Chondrocyte (in vitro differentiated cells): ENCODE measurements at regions not wholly inside any gene's neighbourhood (a gene's known extent, or its start where the extent isn't known, plus 50 kb on each side); places are given as distances from the start of the nearest gene placed in this dataset.

Experiments used
- DNase-seq: peaks from one replicate; pipeline ENCODE4 v3.0.0; 2021; ENCODE audit warnings: mixed read lengths, low spot score
- H3K27ac Mint-ChIP-seq: one replicate; pipeline ENCODE4 v1.8.0; 2021; ENCODE audit warnings: mild to moderate bottlenecking, moderate library complexity, mixed read lengths; ENCODE audit not compliant: unreplicated experiment
- H3K27me3 Mint-ChIP-seq: 2 replicates; pipeline ENCODE4 v1.8.0; 2021; ENCODE audit warnings: low read depth, mixed read lengths
- H3K36me3 Mint-ChIP-seq: 2 replicates; pipeline ENCODE4 v1.8.0; 2021; ENCODE audit warnings: low read depth, mixed read lengths
- H3K4me1 Mint-ChIP-seq: 2 replicates; pipeline ENCODE4 v1.8.0; 2021; ENCODE audit warnings: low read depth, mild to moderate bottlenecking, mixed read lengths
- H3K4me3 Mint-ChIP-seq: one replicate; pipeline ENCODE4 v1.8.0; 2021; ENCODE audit warnings: mild to moderate bottlenecking, moderate library complexity, mixed read lengths; ENCODE audit not compliant: unreplicated experiment
- H3K9me3 Mint-ChIP-seq: 2 replicates; pipeline ENCODE4 v1.8.0; 2021; ENCODE audit warnings: low read depth, mixed read lengths
- CTCF ChIP-seq: fragments of 200-600 bp; sonication (generic); IDR thresholded peaks from 2 replicates; pipeline ENCODE4 v1.5.0; 2021; ENCODE audit warnings: antibody characterized with exemption, mild to moderate bottlenecking, moderate library complexity

GRCh38 chr7:118844748-118845147, 620.2 kb downstream of the ANKRD7 start:
- Mint-ChIP-seq H3K9me3 (peaks cover 3% of the 10 kb centered on the region), H3K4me1 (no peaks in the 10 kb centered on the region), H3K27ac (no peak overlapping the region), H3K36me3 (no peaks in the 10 kb centered on the region), H3K27me3 (no peaks in the 10 kb centered on the region), H3K4me3 (no peak overlapping the region)
- no peak for TF ChIP-seq CTCF
- DNase-seq: no peak

- no peak overlapping the region for H3K4me3 Mint-ChIP-seq
- H3K4me1 Mint-ChIP-seq: no peaks in the 10 kb centered on the region
- no peak for DNase-seq
- H3K36me3 Mint-ChIP-seq: no peaks in the 10 kb centered on the region
- H3K27ac Mint-ChIP-seq: no peak overlapping the region
- TF ChIP-seq CTCF: no peak
- no peaks in the 10 kb centered on the region for H3K9me3 Mint-ChIP-seq
- no peaks in the 10 kb centered on the region for H3K27me3 Mint-ChIP-seq
Observed at GRCh38 chr7:118845791-118846190, 621.3 kb downstream of the ANKRD7 start.

GRCh38 chr7:118846977-118847376, 622.5 kb downstream of the ANKRD7 start:
- no peak overlapping the region for H3K27ac Mint-ChIP-seq
- TF ChIP-seq CTCF: no peak
- no peaks in the 10 kb centered on the region for H3K9me3 Mint-ChIP-seq
- H3K36me3 Mint-ChIP-seq: no peaks in the 10 kb centered on the region
- H3K4me3 Mint-ChIP-seq: no peak overlapping the region
- H3K4me1 Mint-ChIP-seq: no peaks in the 10 kb centered on the region
- no peaks in the 10 kb centered on the region for H3K27me3 Mint-ChIP-seq
- no peak for DNase-seq

- TF ChIP-seq CTCF: no peak
- DNase-seq: no peak
- Mint-ChIP-seq H3K27me3 (no peaks in the 10 kb centered on the region), H3K4me1 (no peaks in the 10 kb centered on the region), H3K36me3 (no peaks in the 10 kb centered on the region), H3K27ac (no peak overlapping the region), H3K4me3 (no peak overlapping the region), H3K9me3 (no peaks in the 10 kb centered on the region)
Observed at GRCh38 chr7:118855290-118855689, 630.8 kb downstream of the ANKRD7 start.

- Mint-ChIP-seq H3K4me3 (no peak overlapping the region), H3K9me3 (no peaks in the 10 kb centered on the region), H3K4me1 (no peaks in the 10 kb centered on the region), H3K27me3 (no peaks in the 10 kb centered on the region), H3K27ac (no peak overlapping the region), H3K36me3 (no peaks in the 10 kb centered on the region)
- no peak for DNase-seq
- no peak for TF ChIP-seq CTCF
Observed at GRCh38 chr7:118858651-118859149, 634.2 kb downstream of the ANKRD7 start.
